HG02588 (cell line): ENCODE measurements at regions not wholly inside any gene's neighbourhood (a gene's known extent, or its start where the extent isn't known, plus 50 kb on each side); places are given as distances from the start of the nearest gene placed in this dataset.
"Not testable (repeated sequence)": the region's sequence is repeated elsewhere in the genome, so short reads cannot be mapped to it uniquely, and the experiment has no call there.

ENCODE experiments used
- ATAC-seq: cut with Tn5 transposase; IDR thresholded peaks from one replicate; pipeline ENCODE4 v1.9.1; 2021; ENCODE audit warnings: mild to moderate bottlenecking, moderate library complexity; ENCODE audit not compliant: unreplicated experiment

GRCh38 chr2:126276268-126276667 lies 379.7 kb upstream of the GYPC start:
- ATAC-seq: not testable (repeated sequence)

DNA sequence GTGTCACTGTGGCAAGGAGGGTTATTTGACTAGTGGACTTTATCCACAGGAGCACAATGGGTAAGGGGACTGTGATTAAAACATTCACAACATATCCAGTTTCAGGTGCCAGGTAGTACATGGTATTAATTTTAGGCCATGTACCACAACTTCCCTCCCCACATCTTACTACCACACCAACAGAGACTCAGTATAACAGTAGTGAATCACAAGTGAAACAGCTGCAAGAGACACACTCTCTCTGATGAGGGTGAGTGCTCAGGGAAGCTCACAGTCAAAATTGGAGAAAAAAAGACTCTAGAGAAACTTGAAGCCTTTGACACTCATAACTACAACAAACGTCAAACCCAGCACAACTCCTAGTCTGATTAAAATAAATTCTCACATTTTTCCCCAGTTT lies 367.6 kb upstream of the GYPC start:
- no peak for ATAC-seq

DNA sequence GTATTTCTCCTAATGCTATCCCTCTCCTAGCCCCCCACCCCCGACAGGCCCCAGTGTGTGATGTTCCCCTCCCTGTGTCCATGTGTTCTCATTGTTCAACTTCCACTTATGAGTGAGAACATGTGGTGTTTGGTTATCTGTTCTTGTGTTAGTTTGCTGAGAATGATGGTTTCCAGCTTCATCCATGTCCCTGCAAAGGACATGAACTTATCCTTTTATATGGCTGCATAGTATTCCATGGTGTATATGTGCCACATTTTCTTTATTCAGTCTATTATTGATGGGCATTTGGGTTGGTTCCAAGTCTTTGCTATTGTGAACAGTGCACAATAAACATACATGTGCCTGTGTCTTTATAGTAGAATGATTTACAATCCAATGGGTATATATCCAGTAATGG lies 362.0 kb upstream of the GYPC start:
- ATAC-seq: not testable (repeated sequence)

DNA sequence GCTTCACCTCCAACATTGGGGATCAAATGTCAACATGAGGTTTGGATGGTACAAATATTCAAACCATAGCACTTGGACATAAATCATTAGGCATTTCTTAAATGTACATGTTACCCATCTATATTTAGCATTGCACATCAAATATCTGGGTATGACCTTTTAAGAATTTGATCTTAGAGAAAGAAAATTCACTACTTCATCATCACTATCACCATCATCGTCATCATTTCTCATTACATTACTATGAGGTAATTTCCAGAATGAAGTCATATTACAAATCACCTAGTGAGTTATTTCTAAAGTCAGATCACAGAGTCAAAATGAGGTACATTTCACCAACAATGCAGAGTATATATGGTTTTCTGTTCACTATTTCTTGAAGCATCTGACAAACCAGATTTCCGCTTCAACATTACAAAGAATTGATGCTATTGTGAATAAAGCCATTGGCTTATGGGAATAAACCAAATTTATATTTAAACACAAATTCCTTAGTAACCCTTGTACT lies 356.4 kb upstream of the GYPC start:
- ATAC-seq: no peak

- no peak for ATAC-seq
Observed at GRCh38 chr2:126300348-126300747, 355.6 kb upstream of the GYPC start.

DNA sequence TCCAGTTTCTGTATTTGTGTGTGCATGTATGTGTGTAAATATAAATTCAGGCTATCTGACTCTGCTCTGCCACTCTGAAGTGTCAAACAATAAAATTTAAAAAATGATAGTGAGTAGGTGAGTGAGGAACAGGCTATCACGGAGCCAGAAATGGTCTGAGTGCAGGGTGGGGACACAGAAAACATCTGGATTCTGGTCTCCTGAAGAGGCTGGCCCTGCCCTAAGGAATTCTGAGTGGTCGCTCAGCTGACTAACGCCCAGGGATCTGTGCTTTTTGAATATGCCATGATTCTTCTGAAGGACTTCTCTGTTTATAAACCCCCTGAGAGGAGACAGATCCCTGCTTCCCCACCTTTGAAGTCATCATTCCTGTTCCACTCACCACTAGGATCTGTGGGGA lies 353.9 kb upstream of the GYPC start:
- no peak for ATAC-seq

DNA sequence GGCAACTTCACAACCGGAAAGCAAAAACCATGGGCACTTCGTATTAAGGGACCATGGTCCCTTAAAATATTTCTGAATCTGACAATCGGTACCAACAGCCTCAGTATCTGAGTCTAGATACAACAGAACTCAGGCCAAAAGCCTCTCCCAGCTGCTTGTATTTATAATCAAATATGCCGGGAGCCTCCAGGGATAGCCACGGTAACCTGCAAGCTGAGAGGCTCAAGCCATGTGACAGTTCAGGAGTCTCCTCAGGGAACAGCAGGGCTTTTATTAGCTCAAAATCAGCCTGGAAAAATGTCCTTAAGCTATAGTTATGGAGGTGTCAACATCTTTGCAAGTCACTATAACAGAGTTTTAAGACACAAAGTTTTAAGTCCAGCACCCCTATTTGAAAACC lies 352.8 kb upstream of the GYPC start:
- no peak for ATAC-seq

DNA sequence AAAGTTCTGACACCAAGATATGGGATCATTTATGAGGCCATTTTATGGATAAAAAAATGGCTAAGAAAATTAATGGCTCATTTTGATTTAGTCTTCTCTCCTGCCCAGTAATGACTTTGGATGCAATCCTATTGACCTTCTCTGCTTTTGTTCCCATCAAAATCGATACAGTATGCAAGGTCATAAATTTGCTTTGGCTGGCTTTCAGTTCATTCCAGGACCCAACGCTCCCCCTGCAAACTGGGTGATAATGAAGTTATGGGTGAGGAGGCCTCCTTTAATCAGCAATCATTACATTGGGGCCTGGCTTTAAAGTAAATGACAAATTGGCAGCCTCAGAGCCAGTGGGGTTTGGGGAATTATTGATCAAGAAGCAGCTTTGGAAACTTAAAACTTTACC lies 351.8 kb upstream of the GYPC start:
- ATAC-seq: no peak

DNA sequence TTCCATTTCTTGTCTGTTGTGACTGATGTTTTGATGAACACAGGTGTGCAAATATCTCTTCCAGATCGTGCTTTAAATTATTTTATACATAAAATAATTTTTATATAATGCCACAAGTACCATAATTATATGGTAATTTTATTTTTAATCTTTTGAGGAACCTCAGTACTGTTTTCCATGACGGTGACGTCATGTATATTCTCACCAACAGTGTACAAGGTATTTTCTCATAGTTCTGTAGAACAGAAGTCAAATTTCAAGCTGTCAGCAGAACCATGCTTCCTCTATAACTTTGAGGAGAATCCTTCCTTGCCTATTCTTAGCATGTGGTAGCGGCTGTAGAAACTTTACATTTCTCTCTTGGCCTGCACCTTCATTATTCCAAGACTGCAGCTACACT lies 349.4 kb upstream of the GYPC start:
- no peak for ATAC-seq

- ATAC-seq: no peak
Observed at GRCh38 chr2:126307740-126308139, 348.2 kb upstream of the GYPC start.

GRCh38 chr2:126309185-126309584 lies 346.8 kb upstream of the GYPC start:
- no peak for ATAC-seq

GRCh38 chr2:126312579-126312978 lies 343.4 kb upstream of the GYPC start:
- ATAC-seq: no peak

DNA sequence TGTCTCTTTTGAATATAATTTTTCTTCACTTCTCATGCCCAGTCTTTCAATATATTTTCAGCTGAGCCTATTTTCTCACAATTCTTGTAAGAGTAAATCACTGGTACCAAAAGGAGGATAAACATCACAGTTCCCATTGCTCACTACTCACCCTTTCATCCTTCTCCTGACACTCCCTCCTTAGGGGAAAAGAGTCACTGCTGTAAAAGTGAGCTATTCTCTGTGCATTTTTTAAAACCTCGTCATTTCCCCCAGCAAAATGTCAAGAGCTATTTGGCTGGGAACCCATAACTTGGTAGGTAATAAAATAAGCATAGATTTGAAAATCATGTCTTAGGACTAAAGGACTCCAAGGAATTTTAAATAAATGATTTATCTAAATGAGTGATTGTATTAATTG lies 340.1 kb upstream of the GYPC start:
- no peak for ATAC-seq

DNA sequence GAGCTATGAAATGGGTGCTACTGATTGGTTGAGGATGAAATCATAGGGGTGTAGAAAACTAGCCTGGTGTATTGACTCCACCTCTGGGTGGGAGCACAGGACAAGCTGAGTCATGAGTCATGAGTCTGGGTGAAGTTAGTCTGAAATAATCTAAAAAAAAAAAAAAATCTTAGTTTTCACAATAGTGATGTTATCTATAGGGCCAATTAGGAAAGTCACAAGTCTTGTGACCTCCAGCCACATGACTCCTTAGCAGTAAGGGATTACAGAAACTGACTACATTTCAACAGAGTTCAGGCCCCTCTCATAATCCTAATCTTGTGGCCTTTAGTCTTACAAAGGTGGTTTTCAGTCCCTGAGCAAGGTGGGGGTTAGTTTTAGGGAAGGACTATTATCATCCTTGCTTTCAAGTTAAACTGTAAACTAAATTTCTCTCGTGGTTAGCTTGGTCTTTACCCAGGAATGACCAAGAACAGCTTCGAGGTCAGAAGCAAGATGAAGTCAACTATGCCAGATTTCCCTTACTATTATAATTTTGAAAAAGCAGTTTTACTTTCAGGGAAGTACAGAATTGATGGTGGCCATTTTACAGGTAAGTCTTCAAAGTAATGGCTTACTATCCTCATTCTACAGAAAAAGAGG lies 338.0 kb upstream of the GYPC start:
- ATAC-seq: no peak

GRCh38 chr2:126322342-126322741 lies 333.6 kb upstream of the GYPC start:
- no peak for ATAC-seq

DNA sequence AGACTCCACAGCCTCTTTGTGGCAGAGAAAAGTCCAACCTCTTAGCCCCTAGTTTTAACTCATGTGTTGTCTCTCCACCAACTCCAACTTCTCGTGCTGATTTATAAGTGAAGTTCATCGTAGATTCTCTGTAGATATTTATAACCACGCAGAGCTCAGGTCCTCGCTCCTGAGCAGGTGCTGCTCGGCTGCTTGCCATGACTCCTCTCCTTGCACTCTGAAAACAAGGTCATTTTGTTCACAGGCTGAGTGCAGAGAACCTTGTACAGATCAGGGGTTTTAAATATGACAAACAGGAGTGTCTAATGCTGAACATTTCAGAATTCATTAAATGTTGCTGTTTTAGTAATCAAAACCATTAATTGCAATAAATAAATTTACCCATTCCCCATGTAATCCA lies 330.8 kb upstream of the GYPC start:
- ATAC-seq: no peak

DNA sequence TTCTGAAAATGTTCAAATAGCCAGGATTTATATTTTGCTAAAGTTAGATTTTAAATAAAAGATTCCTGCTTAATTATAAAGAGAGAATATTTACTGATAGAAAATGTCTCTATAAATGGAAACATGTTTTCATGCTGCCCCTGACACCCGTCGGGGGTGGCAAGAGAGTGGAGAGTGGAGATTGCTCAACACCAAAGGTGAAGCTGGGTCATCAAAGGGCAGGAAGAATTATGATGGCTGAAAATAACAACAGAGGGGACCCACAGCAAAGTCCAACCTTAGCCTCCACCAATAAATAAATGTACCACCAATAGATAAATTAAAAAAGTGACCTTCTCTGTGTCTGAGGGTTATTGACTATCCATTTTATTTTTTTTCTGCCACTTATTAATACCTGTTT lies 326.8 kb upstream of the GYPC start:
- no peak for ATAC-seq

- ATAC-seq: no peak
Observed at GRCh38 chr2:126342457-126342856, 313.5 kb upstream of the GYPC start.

GRCh38 chr2:126343136-126343535 lies 312.8 kb upstream of the GYPC start:
- no peak for ATAC-seq

DNA sequence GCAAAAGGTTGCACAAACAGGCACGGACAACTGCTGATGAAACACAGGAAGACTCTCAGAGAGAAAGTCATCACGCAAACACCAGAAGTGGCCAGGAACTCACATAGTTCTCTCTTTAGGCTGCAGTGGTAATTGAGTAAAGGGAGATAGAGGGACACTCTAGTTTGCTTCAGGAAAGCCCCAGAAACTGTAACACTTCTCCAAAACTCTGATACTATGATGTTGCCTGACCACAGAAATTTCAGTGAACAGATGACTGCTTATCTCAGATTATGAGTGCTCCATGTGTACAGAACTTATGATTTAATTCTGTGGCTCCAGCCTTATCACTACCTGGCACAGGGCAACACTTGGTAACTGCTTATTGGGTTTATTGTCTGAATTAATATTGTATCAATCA lies 311.5 kb upstream of the GYPC start:
- ATAC-seq: peak; percentile 84

GRCh38 chr2:126345691-126346090 lies 310.3 kb upstream of the GYPC start:
- ATAC-seq: no peak

GRCh38 chr2:126356631-126357030 lies 299.3 kb upstream of the GYPC start:
- no peak for ATAC-seq

DNA sequence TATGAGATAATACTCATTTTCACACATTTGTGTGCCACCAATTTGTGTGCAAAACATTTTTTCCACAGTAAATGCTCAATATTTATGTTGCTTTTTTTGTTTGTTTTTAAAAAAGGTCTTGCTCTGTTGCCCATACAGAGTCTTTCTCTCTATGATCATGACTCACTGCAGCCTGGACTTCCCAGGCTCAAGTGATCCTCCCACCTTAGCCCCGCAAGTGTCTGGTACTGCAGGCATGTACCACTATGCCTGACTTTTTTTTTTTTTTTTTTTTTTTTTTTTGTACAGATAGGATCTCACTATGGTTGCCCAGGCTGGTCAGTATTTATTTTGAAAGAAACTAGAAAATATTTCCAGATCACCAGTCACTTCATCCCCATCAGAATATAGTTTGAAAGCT lies 297.8 kb upstream of the GYPC start:
- ATAC-seq: no peak
